Astrocyte (in vitro differentiated cells and primary cell): ENCODE measurements at regions not wholly inside any gene's neighbourhood (a gene's known extent, or its start where the extent isn't known, plus 50 kb on each side); places are given as distances from the start of the nearest gene placed in this dataset.

Experiments
- CTCF ChIP-seq: IDR thresholded peaks from 2 replicates; pipeline ENCODE4 v1.5.1; 2011; ENCODE audit warnings: low read depth, mild to moderate bottlenecking, inconsistent platforms, low read length, moderate library complexity; ENCODE audit not compliant: insufficient read depth
- EZH2 ChIP-seq: IDR thresholded peaks from 2 replicates; pipeline ENCODE4 v1.6.1; 2012; ENCODE audit warnings: mild to moderate bottlenecking, low read length, inconsistent platforms; ENCODE audit not compliant: insufficient read depth

- TF ChIP-seq CTCF, result no peak
- TF ChIP-seq EZH2, result no peak
These were observed 526.5 kb downstream of the TRIML1 start for GRCh38 chr4:188665491-188666457.
